ENCODE measurements at regions not wholly inside any gene's neighbourhood (a gene's known extent, or its start where the extent isn't known, plus 50 kb on each side); places are given as distances from the start of the nearest gene placed in this dataset.
"Not testable (repeated sequence)": the region's sequence is repeated elsewhere in the genome, so short reads cannot be mapped to it uniquely, and the experiment has no call there.

GRCh38 chrX:129161108-129161507 lies 362.2 kb downstream of the SMARCA1 start:
- no peak for DNase-seq (ENCODE audit: low spot score)

GRCh38 chrX:129158505-129158904 lies 364.8 kb downstream of the SMARCA1 start:
- no peak for DNase-seq (ENCODE audit: low spot score)

- no peak for DNase-seq (ENCODE audit: low spot score)
Measured at GRCh38 chrX:129145840-129146272, 377.4 kb downstream of the SMARCA1 start.

GRCh38 chrX:129145385-129145784 lies 377.9 kb downstream of the SMARCA1 start:
- no peak for DNase-seq (ENCODE audit: low spot score)

- DNase-seq (ENCODE audit: low spot score), result no peak
Measured at GRCh38 chrX:129144172-129145038, 378.9 kb downstream of the SMARCA1 start.

DNA sequence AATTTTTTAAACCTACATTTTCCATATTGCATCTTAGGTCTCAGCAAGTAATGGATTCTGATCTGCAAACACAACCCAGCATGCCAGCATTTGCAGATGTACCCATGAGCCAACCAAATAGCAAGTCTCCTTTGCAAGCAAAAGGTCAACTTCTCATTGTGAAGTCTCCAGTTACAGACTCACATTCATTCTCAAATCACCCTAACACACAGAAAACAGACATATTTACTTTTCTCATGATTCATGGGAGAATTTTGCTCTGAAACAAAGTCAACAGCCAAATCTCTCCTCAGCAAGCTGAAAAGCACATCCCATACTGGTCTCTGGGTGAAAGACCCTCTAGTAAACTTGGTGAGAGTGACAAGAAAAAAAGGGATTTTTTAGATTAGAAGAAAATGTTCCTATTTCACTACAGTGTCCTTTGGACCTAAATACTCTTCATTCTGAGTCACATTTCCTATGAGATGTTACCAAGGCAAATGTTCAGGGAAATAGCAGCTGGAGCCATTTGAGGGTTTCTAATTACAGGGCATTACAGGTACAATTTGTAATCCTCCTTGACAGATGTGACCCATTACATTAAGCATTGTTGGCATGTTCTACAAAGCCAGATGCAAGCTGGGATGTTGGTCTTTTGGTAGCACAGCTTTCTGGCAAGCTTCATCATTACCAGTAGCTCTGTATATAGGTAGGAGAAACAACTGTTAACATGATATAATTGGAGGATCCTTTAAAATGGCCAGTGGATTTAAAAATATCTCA lies 383.3 kb downstream of the SMARCA1 start:
- no peak for DNase-seq (ENCODE audit: low spot score)

DNA sequence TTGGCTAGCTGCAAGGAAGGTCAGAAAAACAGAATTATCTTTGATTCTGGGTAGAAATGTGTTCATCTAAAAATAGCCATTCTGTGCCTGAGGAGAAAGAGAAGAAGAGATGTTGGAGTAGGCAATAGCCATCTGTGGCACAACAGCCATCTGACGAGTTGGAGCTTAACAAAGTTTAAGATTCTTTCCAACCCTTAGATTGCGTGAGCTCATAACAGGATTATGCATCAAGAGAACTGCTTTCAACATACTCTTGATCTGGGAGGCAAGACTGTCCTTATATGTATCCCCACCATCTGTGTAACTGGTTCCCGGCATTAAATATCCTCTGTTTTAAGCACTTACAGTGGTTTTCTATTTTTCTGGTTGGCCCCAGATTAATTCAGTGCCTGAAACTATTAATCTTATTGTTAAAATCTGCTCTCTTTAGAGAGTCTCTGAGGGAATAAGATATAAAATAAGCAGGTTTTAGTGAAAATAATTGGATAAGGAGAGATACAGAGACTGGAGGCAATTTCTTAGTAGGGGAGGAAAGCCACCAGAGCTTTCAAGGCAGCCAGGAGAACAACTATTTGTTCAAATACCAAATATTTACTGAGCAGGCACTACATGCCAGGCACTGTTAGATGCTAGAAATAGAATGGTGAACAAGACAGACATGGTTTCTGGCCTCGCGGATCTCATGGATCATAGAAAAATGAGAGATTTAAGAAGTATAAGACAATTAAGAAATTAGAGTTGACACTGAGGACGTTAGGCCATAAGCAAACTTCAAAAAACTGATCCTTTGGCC lies 398.0 kb downstream of the SMARCA1 start:
- DNase-seq (ENCODE audit: low spot score), result no peak

DNA sequence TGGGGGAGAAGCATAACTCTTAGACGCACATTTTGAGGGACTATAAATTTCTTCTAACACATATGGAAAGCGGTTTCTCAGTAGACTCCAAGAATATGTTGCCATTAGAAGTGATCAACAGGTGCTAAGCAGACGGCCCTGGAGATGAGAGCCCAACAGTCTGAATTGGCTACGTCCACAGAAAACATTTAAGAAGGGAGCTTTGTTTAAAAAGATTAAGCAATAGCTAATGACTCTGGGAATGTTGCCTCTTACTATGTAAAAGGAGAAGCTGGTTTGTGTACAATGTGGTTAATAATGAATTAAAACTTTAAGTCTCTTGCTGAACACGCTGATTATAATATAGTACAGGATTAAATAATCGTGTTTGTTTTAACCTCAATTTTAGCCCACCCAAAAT lies 399.5 kb downstream of the SMARCA1 start:
- DNase-seq (ENCODE audit: low spot score), result no peak

- DNase-seq (ENCODE audit: low spot score), result no peak
Measured at GRCh38 chrX:129116676-129117470, 406.4 kb downstream of the SMARCA1 start.

DNA sequence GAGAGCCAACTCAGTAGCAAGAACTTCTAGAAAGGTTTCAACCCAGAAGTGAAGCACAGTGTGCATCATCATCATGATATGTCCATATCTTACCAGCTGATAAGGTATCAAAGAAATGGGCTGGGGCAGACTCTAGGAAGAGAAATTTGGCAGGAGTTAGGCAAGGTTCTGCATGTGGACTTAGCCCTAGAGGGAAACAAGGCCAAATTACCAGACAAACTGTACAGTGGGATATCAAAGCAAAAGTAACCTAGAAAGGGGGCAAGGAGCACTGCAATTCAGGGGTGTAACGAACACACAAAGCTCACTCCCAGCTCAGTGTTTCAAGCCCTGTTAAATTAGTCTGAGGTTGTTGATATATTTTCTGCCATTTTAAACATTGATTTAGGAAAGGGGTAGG lies 407.4 kb downstream of the SMARCA1 start:
- DNase-seq (ENCODE audit: low spot score), result no peak

DNA sequence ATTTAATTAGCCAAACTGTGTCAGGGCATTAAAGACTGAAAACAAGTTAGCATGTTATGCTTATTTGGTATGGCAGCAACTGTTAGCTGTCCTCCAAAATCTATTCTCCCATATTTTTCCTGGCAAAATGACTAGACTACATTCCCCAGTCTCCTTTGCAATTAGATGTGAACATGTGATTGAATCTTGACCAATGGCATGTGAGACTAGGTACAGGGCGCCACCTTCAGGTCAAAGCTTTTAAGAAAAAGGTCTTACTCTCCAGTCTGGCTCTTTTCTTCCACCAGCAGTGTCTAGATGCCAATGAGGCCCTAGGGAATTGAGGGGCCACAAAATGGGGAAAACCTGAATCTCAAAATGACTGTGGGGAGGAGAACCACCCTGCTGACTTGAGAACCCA lies 408.2 kb downstream of the SMARCA1 start:
- DNase-seq (ENCODE audit: low spot score), result peak; percentile 59

- no peak for DNase-seq (ENCODE audit: low spot score)
Measured at GRCh38 chrX:129111081-129111798, 412.1 kb downstream of the SMARCA1 start.

DNA sequence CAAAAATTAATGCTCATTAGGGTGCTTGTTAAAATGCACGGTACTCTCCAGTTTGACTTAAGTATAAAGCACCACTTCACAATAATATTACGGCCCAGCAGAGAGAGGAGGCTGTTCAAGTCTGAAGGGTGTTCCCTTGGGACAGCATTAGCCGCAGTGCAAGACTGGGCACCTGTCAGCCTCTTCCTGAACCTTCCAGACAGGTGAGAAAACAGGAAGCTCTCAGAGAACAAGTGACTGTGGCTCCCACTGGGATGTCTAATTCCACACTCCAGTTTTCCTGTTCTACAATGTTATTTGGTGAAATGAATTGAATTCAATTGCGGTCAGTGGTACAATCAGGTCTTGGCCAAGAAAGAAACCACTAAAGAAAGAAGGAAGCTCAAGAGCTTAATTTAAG lies 414.4 kb downstream of the SMARCA1 start:
- DNase-seq (ENCODE audit: low spot score), result no peak

DNA sequence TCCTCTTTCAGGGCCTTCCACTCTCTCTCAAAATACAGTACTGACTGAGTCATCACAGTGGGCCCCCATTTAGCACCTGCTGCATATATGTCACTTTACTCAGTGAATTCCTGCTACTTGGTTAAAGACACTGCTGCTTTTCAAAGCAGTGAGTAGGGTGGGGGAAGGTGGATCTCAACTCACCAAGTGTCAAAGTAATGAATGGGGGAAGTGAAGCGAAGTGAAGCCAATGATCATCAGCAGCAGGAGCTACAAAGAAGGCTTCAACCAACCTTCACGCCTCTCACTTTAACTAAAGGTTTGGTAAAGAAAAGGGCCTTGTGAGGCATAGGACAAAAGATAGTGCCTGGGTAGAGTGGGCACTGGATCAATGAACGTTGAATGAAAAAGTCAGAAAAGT lies 424.1 kb downstream of the SMARCA1 start:
- no peak for DNase-seq (ENCODE audit: low spot score)

DNA sequence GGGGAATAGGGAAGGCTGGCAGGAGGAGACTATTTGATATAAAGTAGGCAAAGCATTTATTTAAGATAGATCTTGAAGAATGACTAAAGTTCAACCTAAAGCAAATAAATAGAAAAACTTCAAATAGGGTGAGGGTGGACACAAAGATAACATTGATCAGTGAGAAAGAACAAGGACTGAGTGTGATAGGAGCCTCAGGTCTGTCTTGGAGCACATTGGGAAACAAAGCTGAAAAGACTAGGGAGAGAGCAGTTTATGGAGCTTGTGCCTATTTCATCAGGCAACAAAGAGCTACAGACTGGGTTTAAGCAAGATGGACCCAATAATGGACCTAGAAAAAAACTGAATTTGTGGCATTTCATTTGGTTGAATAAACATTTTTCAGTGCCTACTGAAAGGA lies 425.6 kb downstream of the SMARCA1 start:
- DNase-seq (ENCODE audit: low spot score), result no peak

- DNase-seq (ENCODE audit: low spot score), result no peak
Measured at GRCh38 chrX:129093706-129094105, 429.6 kb downstream of the SMARCA1 start.

DNA sequence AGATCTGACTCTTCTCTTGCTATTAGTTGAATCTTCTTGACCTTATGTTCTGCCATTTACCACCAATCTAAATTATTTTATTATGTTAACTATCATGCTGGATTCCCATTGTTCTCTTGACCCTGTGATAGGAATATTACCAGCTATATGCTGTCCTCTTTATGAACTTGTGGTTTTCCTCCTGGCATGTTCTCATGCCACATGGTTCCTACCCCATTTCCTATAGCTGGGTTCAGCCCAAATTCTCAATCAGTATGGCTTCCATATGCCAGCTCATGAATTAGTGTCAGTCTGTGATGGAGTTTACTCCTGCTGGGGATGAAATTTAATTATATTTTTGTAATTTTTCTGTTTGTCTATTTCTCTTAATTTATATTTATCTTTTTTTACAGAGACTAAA lies 430.5 kb downstream of the SMARCA1 start:
- DNase-seq (ENCODE audit: low spot score), result no peak

- no peak for DNase-seq (ENCODE audit: low spot score)
Measured at GRCh38 chrX:129092242-129092641, 431.0 kb downstream of the SMARCA1 start.

GRCh38 chrX:129091097-129091496 lies 432.2 kb downstream of the SMARCA1 start:
- no peak for DNase-seq (ENCODE audit: low spot score)

- no peak for DNase-seq (ENCODE audit: low spot score)
Measured at GRCh38 chrX:129086802-129087201, 436.5 kb downstream of the SMARCA1 start.

GRCh38 chrX:129084291-129084690 lies 439.0 kb downstream of the SMARCA1 start:
- not testable (repeated sequence) for DNase-seq (ENCODE audit: low spot score)
